H1 (cell line): ENCODE measurements at regions not wholly inside any gene's neighbourhood (a gene's known extent, or its start where the extent isn't known, plus 50 kb on each side); places are given as distances from the start of the nearest gene placed in this dataset.

Experiments
- CTCF ChIA-PET: fragments of 300-600 bp; sonication (Branson Sonifier 250); formaldehyde crosslinking; loops from one replicate; lab custom pipeline; 2021; ENCODE audit not compliant: partially characterized antibody; lab: Charles Lee
- POLR2A ChIA-PET: fragments of 300-600 bp; sonication (Branson Sonifier 250); formaldehyde crosslinking; loops from one replicate; lab custom pipeline; 2021; ENCODE audit warnings: inconsistent platforms; ENCODE audit not compliant: partially characterized antibody; lab: Charles Lee
- DNase-seq, 2 experiments: peaks; one replicate each; pipeline versions ENCODE4 v3.0.0 to v3.0.0-alpha.2; 2010 to 2022; ENCODE audit warnings: low spot score in 2 of 2, low read depth in 1 of 2, mixed read lengths in 1 of 2
- FAIRE-seq: peaks from 2 replicates; lab custom pipeline; 2011; peaks lifted over from hg19 to GRCh38; lab: Jason Lieb, UNC
- H2AFZ ChIP-seq: 2 replicates; pipeline ENCODE4 v1.8.1; 2012; ENCODE audit warnings: low read length, inconsistent platforms
- H2AK5ac ChIP-seq: 2 replicates; pipeline ENCODE4 v1.6.1; 2013; ENCODE audit warnings: low read depth, low read length
- H2BK120ac ChIP-seq: replicated peaks from 2 replicates; pipeline ENCODE3; 2013; ENCODE audit warnings: low read depth, low read length, inconsistent platforms
- H2BK12ac ChIP-seq: 2 replicates; pipeline ENCODE4 v1.6.1; 2013; ENCODE audit warnings: low read depth, low read length
- H2BK15ac ChIP-seq: 2 replicates; pipeline ENCODE4 v1.6.1; 2013; ENCODE audit warnings: low read length
- H2BK20ac ChIP-seq: 2 replicates; pipeline ENCODE4 v1.6.1; 2013; ENCODE audit warnings: low read length
- H2BK5ac ChIP-seq: 2 replicates; pipeline ENCODE4 v1.6.1; 2013; ENCODE audit warnings: low read depth, low read length
- H3K14ac ChIP-seq: 2 replicates; pipeline ENCODE4 v1.6.1; 2013; ENCODE audit warnings: inconsistent platforms; ENCODE audit not compliant: insufficient read length
- H3K18ac ChIP-seq: 2 replicates; pipeline ENCODE4 v1.6.1; 2013; ENCODE audit warnings: low read length; ENCODE audit errors: extremely low read depth
- H3K23ac ChIP-seq: 2 replicates; pipeline ENCODE4 v1.6.1; 2013; ENCODE audit warnings: inconsistent platforms; ENCODE audit not compliant: insufficient read length
- H3K23me2 ChIP-seq: 2 replicates; pipeline ENCODE4 v1.6.1; 2013; ENCODE audit warnings: low read depth, low read length
- H3K27ac ChIP-seq: 2 replicates; pipeline ENCODE4 v1.6.1; 2011; ENCODE audit warnings: low read depth, low read length, inconsistent platforms
- H3K27me3 ChIP-seq, 4 experiments: replicated peaks in 1 of 4; 1 replicate in 1 of 4; 2 replicates in 3 of 4; pipeline versions ENCODE4 v1.6.1 to v1.8.1; 2011 to 2013; ENCODE audit warnings: low read length in 3 of 4, mild to moderate bottlenecking in 3 of 4, inconsistent platforms in 2 of 4, mixed read lengths in 2 of 4, moderate library complexity in 1 of 4; ENCODE audit not compliant: control insufficient read depth in 3 of 4, insufficient read depth in 3 of 4; ENCODE audit errors: extremely low read depth in 1 of 4
- H3K36me3 ChIP-seq, 4 experiments: 2 replicates each; pipeline versions ENCODE4 v1.6.1 to v1.8.1; 2011 to 2013; ENCODE audit warnings: mild to moderate bottlenecking in 4 of 4, low read length in 3 of 4, moderate library complexity in 2 of 4, control low read depth in 1 of 4, inconsistent platforms in 1 of 4; ENCODE audit not compliant: insufficient read depth in 4 of 4, control insufficient read depth in 2 of 4
- H3K4ac ChIP-seq: replicated peaks from 2 replicates; pipeline ENCODE3; 2013; ENCODE audit warnings: low read length, low read depth, mixed read lengths, inconsistent platforms; ENCODE audit not compliant: insufficient read length
- H3K4me1 ChIP-seq, 4 experiments: replicated peaks in 1 of 4; 1 replicate in 1 of 4; 2 replicates in 3 of 4; pipeline versions ENCODE4 v1.6.1 to v1.8.1; 2011 to 2013; ENCODE audit warnings: low read length in 3 of 4, inconsistent platforms in 2 of 4, mixed read lengths in 1 of 4; ENCODE audit not compliant: insufficient read depth in 4 of 4, control insufficient read depth in 3 of 4
- H3K4me2 ChIP-seq, 2 experiments: 2 replicates each; pipeline versions ENCODE4 v1.6.1 to v1.8.1; 2011 to 2013; ENCODE audit warnings: low read depth in 2 of 2, low read length in 2 of 2, control low read depth in 1 of 2, inconsistent platforms in 1 of 2, mild to moderate bottlenecking in 1 of 2; ENCODE audit not compliant: insufficient read depth in 1 of 2
- H3K4me3 ChIP-seq, 4 experiments: fragments of 200-600, 300-600 bp in 1 of 4; sonication (generic), shearing (Covaris generic), sonication (Bioruptor Twin) in 1 of 4; 2 replicates each; pipeline versions ENCODE4 v1.5.1 to v1.8.1; 2011 to 2016; ENCODE audit warnings: low read length in 4 of 4, low read depth in 3 of 4, control low read depth in 2 of 4, inconsistent platforms in 2 of 4, mild to moderate bottlenecking in 2 of 4, mixed read lengths in 1 of 4, moderate library complexity in 1 of 4; ENCODE audit not compliant: insufficient read depth in 2 of 4; ENCODE audit errors: extremely low read depth in 1 of 4
- H3K56ac ChIP-seq: replicated peaks from 2 replicates; pipeline ENCODE3; 2013; ENCODE audit warnings: low read depth, mild to moderate bottlenecking, mixed read lengths, low read length, inconsistent platforms; ENCODE audit not compliant: insufficient read length
- H3K79me1 ChIP-seq: 2 replicates; pipeline ENCODE4 v1.6.1; 2013; ENCODE audit warnings: low read depth, low read length, control low read depth
- H3K79me2 ChIP-seq, 2 experiments: 2 replicates each; pipeline versions ENCODE4 v1.6.1 to v1.8.1; 2012 to 2013; ENCODE audit warnings: low read length in 2 of 2, mild to moderate bottlenecking in 2 of 2, inconsistent platforms in 1 of 2; ENCODE audit not compliant: insufficient read depth in 2 of 2, control insufficient read depth in 1 of 2
- H3K9ac ChIP-seq, 4 experiments: replicated peaks in 1 of 4; 1 replicate in 1 of 4; 2 replicates in 3 of 4; pipeline versions ENCODE4 v1.6.1 to v1.8.1; 2011 to 2013; ENCODE audit warnings: low read depth in 3 of 4, low read length in 3 of 4, control low read depth in 2 of 4, mild to moderate bottlenecking in 2 of 4, moderate library complexity in 2 of 4, inconsistent platforms in 1 of 4; ENCODE audit errors: extremely low read depth in 1 of 4
- H3K9me3 ChIP-seq, 2 experiments: 2 replicates each; pipeline versions ENCODE4 v1.6.1 to v1.8.1; 2012 to 2013; ENCODE audit warnings: mild to moderate bottlenecking in 2 of 2, moderate library complexity in 2 of 2, control low read depth in 1 of 2, inconsistent platforms in 1 of 2, low read depth in 1 of 2, low read length in 1 of 2, mixed read lengths in 1 of 2; ENCODE audit not compliant: insufficient read depth in 2 of 2
- H4K20me1 ChIP-seq, 2 experiments: replicated peaks in 1 of 2; 2 replicates each; pipeline versions ENCODE3 to v1.8.1; 2011 to 2013; ENCODE audit warnings: inconsistent platforms in 2 of 2, low read length in 2 of 2, mild to moderate bottlenecking in 1 of 2; ENCODE audit not compliant: insufficient read depth in 2 of 2, control insufficient read depth in 1 of 2
- H4K5ac ChIP-seq: 2 replicates; pipeline ENCODE4 v1.6.1; 2013; ENCODE audit warnings: low read length, low read depth, mixed read lengths, inconsistent platforms; ENCODE audit not compliant: insufficient read length
- H4K8ac ChIP-seq: 2 replicates; pipeline ENCODE4 v1.8.0; 2013; ENCODE audit warnings: mild to moderate bottlenecking, moderate library complexity, low read length, inconsistent platforms; ENCODE audit not compliant: insufficient read depth; ENCODE audit errors: extremely low read depth
- H4K91ac ChIP-seq: replicated peaks from 2 replicates; pipeline ENCODE3; 2013; ENCODE audit warnings: low read length, mixed read lengths, inconsistent platforms; ENCODE audit not compliant: insufficient read length
- CBX5 ChIP-seq: fragments of 300-800, 300-1000 bp; sonication (generic); IDR thresholded peaks from 2 replicates; pipeline ENCODE4 v1.7.1; 2016; ENCODE audit warnings: antibody characterized with exemption, low read length, low read depth
- CEBPB ChIP-seq: IDR thresholded peaks from 2 replicates; pipeline ENCODE4 v1.6.1; 2012; ENCODE audit warnings: low read depth, low read length
- CREB1 ChIP-seq: IDR thresholded peaks from 2 replicates; pipeline ENCODE4 v1.6.1; 2012; ENCODE audit warnings: inconsistent platforms
- CTBP2 ChIP-seq: IDR thresholded peaks from 2 replicates; pipeline ENCODE4 v1.7.0; 2011; ENCODE audit warnings: borderline replicate concordance, mild to moderate bottlenecking, moderate library complexity, mixed read lengths, low read length; ENCODE audit not compliant: insufficient read depth, insufficient read length
- GABPA ChIP-seq: IDR thresholded peaks from 2 replicates; pipeline ENCODE4 v1.6.1; 2011; ENCODE audit warnings: mild to moderate bottlenecking, low read length, moderate library complexity, borderline replicate concordance; ENCODE audit not compliant: insufficient read depth
- SIX5 ChIP-seq: IDR thresholded peaks from 2 replicates; pipeline ENCODE4 v1.6.1; 2011; ENCODE audit warnings: mild to moderate bottlenecking, low read depth, low read length
- WGBS, 2 experiments: shearing (Covaris generic) in 1 of 2; methylation state at CpG; one replicate each; pipeline versions ENCODE4 v1.1.6 to v1.1.7; 2013 to 2015; ENCODE audit warnings: low lambda C conversion rate in 2 of 2, mixed read lengths in 2 of 2, inconsistent platforms in 1 of 2, low coverage in 1 of 2, missing lambda C conversion rate in 1 of 2; ENCODE audit not compliant: insufficient replicate concordance in 2 of 2, insufficient coverage in 1 of 2, insufficient read length in 1 of 2; ENCODE audit errors: extremely low coverage in 1 of 2, missing lambda C conversion rate in 1 of 2; 5-methylcytosine and 5-hydroxymethylcytosine counted together

DNA sequence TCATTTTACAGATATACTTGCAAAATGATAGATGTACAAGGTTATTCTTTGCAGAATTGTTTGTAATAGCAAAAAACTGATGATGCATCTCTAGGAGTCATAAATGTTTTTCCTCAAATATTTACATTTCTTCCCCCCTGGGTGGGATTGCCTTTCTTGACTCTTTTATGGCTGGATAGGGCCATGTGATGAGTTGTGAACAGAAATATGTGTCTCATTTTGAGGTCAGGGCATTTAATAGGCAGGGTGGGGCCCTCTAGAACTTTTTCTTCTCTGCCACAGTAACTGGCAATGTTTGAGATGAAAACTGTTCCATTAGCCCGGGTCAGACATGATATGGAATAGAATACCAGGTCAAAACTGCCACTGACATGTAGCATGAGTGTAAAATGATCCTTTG is 159.5 kb upstream of the SYNCRIP start:
- H3K4ac ChIP-seq: no peak overlapping the region
- H3K23me2 ChIP-seq: no peaks in the 10 kb centered on the region
- POLR2A ChIA-PET: interaction anchor here (2.2 kb wide), 1 partner anchor 124 kb away, joined by 8 read pairs; no protein-coding TSS in a partner anchor
- no peak overlapping the region for H3K23ac ChIP-seq
- no peak overlapping the region for H2BK15ac ChIP-seq
- H4K5ac ChIP-seq: no peak overlapping the region
- H3K4me2 ChIP-seq: no peak overlapping the region
- no peak for DNase-seq
- no peak overlapping the region for H3K9ac ChIP-seq
- no peaks in the 10 kb centered on the region for H3K36me3 ChIP-seq
- CTCF ChIA-PET: no interaction called here
- no peak overlapping the region for H4K91ac ChIP-seq
- no peak overlapping the region for H2BK12ac ChIP-seq
- no peaks in the 10 kb centered on the region for H4K20me1 ChIP-seq
- TF ChIP-seq CEBPB (no peak), GABPA (no peak), CREB1 (no peak), CTBP2 (no peak), SIX5 (no peak), CBX5 (no peak)
- TF ChIP-seq, all 59 proteins: peak for 0
- Histone ChIP-seq H3K79me1 (no peaks in the 10 kb centered on the region), H3K4me3 (no peak overlapping the region), H3K4me1 (no peaks in the 10 kb centered on the region), H2AFZ (no peak overlapping the region), H2BK20ac (no peak overlapping the region), H4K8ac (no peak overlapping the region), H3K79me2 (no peaks in the 10 kb centered on the region), H2AK5ac (no peak overlapping the region), H2BK5ac (no peak overlapping the region), H3K14ac (no peak overlapping the region), H2BK120ac (no peak overlapping the region), H3K18ac (no peak overlapping the region), H3K27me3 (no peaks in the 10 kb centered on the region), H3K9me3 (peaks cover 0 to 7% of the 10 kb centered on the region in 2 experiments; a peak in 2 of 4 replicates), H3K56ac (no peak overlapping the region), H3K27ac (no peak overlapping the region)
- WGBS, 2 experiments: 64% methylated on average over 1 of the region's 1 CpG; no CpG with 5 or more reads in 1 of the 2 experiments
- FAIRE-seq: no peak
